H1 (cell line): ENCODE measurements at regions not wholly inside any gene's neighbourhood (a gene's known extent, or its start where the extent isn't known, plus 50 kb on each side); places are given as distances from the start of the nearest gene placed in this dataset.

ENCODE experiments used
- BRCA1 ChIP-seq: IDR thresholded peaks from 2 replicates; pipeline ENCODE4 v1.6.1; 2012; ENCODE audit warnings: low read depth, low read length, improper control_type of control experiment
- POLR2A ChIP-seq, 2 experiments: IDR thresholded peaks; 1 replicate in 1 of 2; 2 replicates in 1 of 2; pipeline ENCODE4 v1.6.1; 2011; ENCODE audit warnings: low read depth in 2 of 2, low read length in 2 of 2, mild to moderate bottlenecking in 2 of 2; ENCODE audit errors: control extremely low read depth in 1 of 2
- TEAD4 ChIP-seq: IDR thresholded peaks from 2 replicates; pipeline ENCODE4 v1.6.1; 2012; ENCODE audit warnings: low read depth, low read length, inconsistent platforms, mixed read lengths
- TF ChIP-seq, protein P1 (sequence below), 3 experiments: IDR thresholded peaks; 1 replicate in 2 of 3; 2 replicates in 1 of 3; pipeline versions ENCODE4 v1.5.1 to v1.6.1; 2011; ENCODE audit warnings: low read length in 3 of 3, mild to moderate bottlenecking in 3 of 3, inconsistent platforms in 2 of 3, low read depth in 1 of 3, moderate library complexity in 1 of 3; ENCODE audit not compliant: insufficient read depth in 1 of 3; ENCODE audit errors: control extremely low read depth in 1 of 3
- TF ChIP-seq, protein P2 (sequence below): IDR thresholded peaks from 2 replicates; pipeline ENCODE4 v1.6.1; 2012; ENCODE audit warnings: inconsistent platforms

DNA sequence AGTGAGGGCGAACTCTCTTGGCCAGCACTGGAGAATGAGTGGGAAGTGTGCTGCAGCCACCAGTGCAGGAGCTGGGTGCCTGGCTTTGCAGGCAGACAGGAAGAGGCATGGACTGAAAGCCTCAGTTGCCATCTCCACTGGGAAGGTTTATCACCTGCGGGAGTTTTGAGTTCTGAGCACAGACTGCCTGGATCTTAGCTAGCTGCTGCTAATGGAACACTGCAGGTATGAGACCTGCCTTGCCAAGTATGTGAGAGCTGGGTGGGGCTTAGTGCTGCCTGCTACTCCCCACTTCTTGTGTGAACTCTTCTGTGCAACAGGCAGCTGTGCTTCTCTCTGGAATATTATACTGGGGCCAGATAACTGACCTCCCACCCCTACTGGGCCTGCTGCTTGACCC, 424.1 kb downstream of the TLR4 start:
- TF ChIP-seq TEAD4 (no peak), POLR2A (IDR thresholded peaks at IDR 0.05; ENCODE audit: control extremely low read depth in 1 of 2, low read depth in 2 of 2, low read length in 2 of 2) (no peak), BRCA1 (no peak)
- TF ChIP-seq, protein P1, sequence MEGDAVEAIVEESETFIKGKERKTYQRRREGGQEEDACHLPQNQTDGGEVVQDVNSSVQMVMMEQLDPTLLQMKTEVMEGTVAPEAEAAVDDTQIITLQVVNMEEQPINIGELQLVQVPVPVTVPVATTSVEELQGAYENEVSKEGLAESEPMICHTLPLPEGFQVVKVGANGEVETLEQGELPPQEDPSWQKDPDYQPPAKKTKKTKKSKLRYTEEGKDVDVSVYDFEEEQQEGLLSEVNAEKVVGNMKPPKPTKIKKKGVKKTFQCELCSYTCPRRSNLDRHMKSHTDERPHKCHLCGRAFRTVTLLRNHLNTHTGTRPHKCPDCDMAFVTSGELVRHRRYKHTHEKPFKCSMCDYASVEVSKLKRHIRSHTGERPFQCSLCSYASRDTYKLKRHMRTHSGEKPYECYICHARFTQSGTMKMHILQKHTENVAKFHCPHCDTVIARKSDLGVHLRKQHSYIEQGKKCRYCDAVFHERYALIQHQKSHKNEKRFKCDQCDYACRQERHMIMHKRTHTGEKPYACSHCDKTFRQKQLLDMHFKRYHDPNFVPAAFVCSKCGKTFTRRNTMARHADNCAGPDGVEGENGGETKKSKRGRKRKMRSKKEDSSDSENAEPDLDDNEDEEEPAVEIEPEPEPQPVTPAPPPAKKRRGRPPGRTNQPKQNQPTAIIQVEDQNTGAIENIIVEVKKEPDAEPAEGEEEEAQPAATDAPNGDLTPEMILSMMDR (IDR thresholded peaks at IDR 0.05; ENCODE audit: control extremely low read depth in 1 of 3, insufficient read depth in 1 of 3, low read depth in 1 of 3, low read length in 3 of 3): no peak
- TF ChIP-seq, protein P2, sequence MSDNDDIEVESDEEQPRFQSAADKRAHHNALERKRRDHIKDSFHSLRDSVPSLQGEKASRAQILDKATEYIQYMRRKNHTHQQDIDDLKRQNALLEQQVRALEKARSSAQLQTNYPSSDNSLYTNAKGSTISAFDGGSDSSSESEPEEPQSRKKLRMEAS: no peak
